PFSK-1 (cell line): ENCODE measurements at regions not wholly inside any gene's neighbourhood (a gene's known extent, or its start where the extent isn't known, plus 50 kb on each side); places are given as distances from the start of the nearest gene placed in this dataset.

ENCODE experiments used
- FOXP2 ChIP-seq: optimal IDR thresholded peaks from 2 replicates; pipeline ENCODE3; 2011; ENCODE audit warnings: borderline replicate concordance, control low read depth, inconsistent platforms; ENCODE audit not compliant: insufficient read depth; ENCODE audit errors: extremely low read length, extremely low read depth
- POLR2AphosphoS5 ChIP-seq: IDR thresholded peaks from 2 replicates; pipeline ENCODE4 v1.6.1; 2012; ENCODE audit warnings: low read depth, mild to moderate bottlenecking, control low read depth, low read length, moderate library complexity
- REST ChIP-seq, 2 experiments: IDR thresholded peaks; 2 replicates each; pipeline versions ENCODE4 v1.6.1 to v1.8.0; 2011 to 2012; ENCODE audit warnings: low read depth in 2 of 2, low read length in 2 of 2, control low read depth in 1 of 2, inconsistent platforms in 1 of 2, mild to moderate bottlenecking in 1 of 2, moderate library complexity in 1 of 2; ENCODE audit not compliant: insufficient read depth in 1 of 2
- SIN3A ChIP-seq: IDR thresholded peaks from 2 replicates; pipeline ENCODE4 v1.6.1; 2012; ENCODE audit warnings: mild to moderate bottlenecking, low read length, moderate library complexity, borderline replicate concordance; ENCODE audit not compliant: insufficient read depth
- TAF1 ChIP-seq: IDR thresholded peaks from 2 replicates; pipeline ENCODE4 v1.6.1; 2012; ENCODE audit warnings: low read length, control low read depth, borderline replicate concordance; ENCODE audit not compliant: insufficient read depth

GRCh38 chr14:98174041-98174440 lies 1098.0 kb downstream of the BCL11B start:
- no peak for TF ChIP-seq REST (IDR thresholded peaks at IDR 0.05; ENCODE audit: insufficient read depth in 1 of 2, low read depth in 2 of 2, low read length in 2 of 2)

GRCh38 chr14:98175436-98175835 lies 1096.6 kb downstream of the BCL11B start:
- no peak for TF ChIP-seq FOXP2
- no peak for TF ChIP-seq REST (IDR thresholded peaks at IDR 0.05; ENCODE audit: insufficient read depth in 1 of 2, low read depth in 2 of 2, low read length in 2 of 2)
- no peak for TF ChIP-seq TAF1
- no peak for TF ChIP-seq POLR2AphosphoS5
- no peak for TF ChIP-seq SIN3A

- no peak for TF ChIP-seq SIN3A
- TF ChIP-seq FOXP2: no peak
- TF ChIP-seq REST (IDR thresholded peaks at IDR 0.05; ENCODE audit: insufficient read depth in 1 of 2, low read depth in 2 of 2, low read length in 2 of 2): no peak
Measured at GRCh38 chr14:98175881-98176280, 1096.1 kb downstream of the BCL11B start.

- TF ChIP-seq POLR2AphosphoS5: no peak
- no peak for TF ChIP-seq REST (IDR thresholded peaks at IDR 0.05; ENCODE audit: insufficient read depth in 1 of 2, low read depth in 2 of 2, low read length in 2 of 2)
- no peak for TF ChIP-seq TAF1
- TF ChIP-seq SIN3A: no peak
- TF ChIP-seq FOXP2: no peak
Measured at GRCh38 chr14:98176892-98177291, 1095.1 kb downstream of the BCL11B start.

- no peak for TF ChIP-seq FOXP2
- no peak for TF ChIP-seq POLR2AphosphoS5
- TF ChIP-seq SIN3A: no peak
- TF ChIP-seq REST (IDR thresholded peaks at IDR 0.05; ENCODE audit: insufficient read depth in 1 of 2, low read depth in 2 of 2, low read length in 2 of 2): no peak
- TF ChIP-seq TAF1: no peak
Measured at GRCh38 chr14:98177551-98177950, 1094.4 kb downstream of the BCL11B start.
